GM06990 (cell line): ENCODE measurements at regions not wholly inside any gene's neighbourhood (a gene's known extent, or its start where the extent isn't known, plus 50 kb on each side); places are given as distances from the start of the nearest gene placed in this dataset.

Experiments used
- DNase-seq: peaks from one replicate; pipeline ENCODE4 v3.0.0-alpha.2; 2011; ENCODE audit not compliant: insufficient read length; ENCODE audit errors: extremely low read depth
- H3K27me3 ChIP-seq: replicated peaks from 2 replicates; pipeline ENCODE4 v1.6.0; 2011; ENCODE audit warnings: low read length; ENCODE audit not compliant: control insufficient read depth, insufficient read depth
- H3K36me3 ChIP-seq: 2 replicates; pipeline ENCODE4 v1.5.1; 2011; ENCODE audit warnings: low read length; ENCODE audit not compliant: control insufficient read depth, insufficient read depth
- H3K4me3 ChIP-seq: replicated peaks from 2 replicates; pipeline ENCODE4 v1.5.1; 2011; ENCODE audit warnings: low read depth, mild to moderate bottlenecking, control low read depth, low read length
- CTCF ChIP-seq: IDR thresholded peaks from 2 replicates; pipeline ENCODE4 v1.5.1; 2011; ENCODE audit warnings: low read length, control low read depth, mild to moderate bottlenecking, inconsistent platforms; ENCODE audit not compliant: insufficient read depth, poor library complexity, severe bottlenecking

GRCh38 chr15:39445931-39446330 lies 134.9 kb upstream of the THBS1 start:
- Histone ChIP-seq H3K27me3 (no peaks in the 10 kb centered on the region; the same call in 1 of the 2 replicates), H3K36me3 (no peaks in the 10 kb centered on the region), H3K4me3 (no peak overlapping the region)
- TF ChIP-seq CTCF, result no peak
- no peak for DNase-seq

GRCh38 chr15:39447346-39447745 lies 133.5 kb upstream of the THBS1 start:
- H3K27me3 ChIP-seq, result no peaks in the 10 kb centered on the region; the same call in 1 of the 2 replicates
- TF ChIP-seq CTCF, result no peak
- no peak for DNase-seq
- no peak overlapping the region for H3K4me3 ChIP-seq
- H3K36me3 ChIP-seq, result no peaks in the 10 kb centered on the region

GRCh38 chr15:39447881-39448280 lies 133.0 kb upstream of the THBS1 start:
- TF ChIP-seq CTCF, result no peak
- Histone ChIP-seq H3K36me3 (no peaks in the 10 kb centered on the region), H3K4me3 (no peak overlapping the region), H3K27me3 (no peaks in the 10 kb centered on the region)
- DNase-seq, result no peak

GRCh38 chr15:39448409-39448808 lies 132.5 kb upstream of the THBS1 start:
- H3K36me3 ChIP-seq, result no peaks in the 10 kb centered on the region
- DNase-seq, result no peak
- no peaks in the 10 kb centered on the region for H3K27me3 ChIP-seq
- no peak for TF ChIP-seq CTCF
- no peak overlapping the region for H3K4me3 ChIP-seq

GRCh38 chr15:39451121-39451688 lies 129.7 kb upstream of the THBS1 start:
- no peak for TF ChIP-seq CTCF
- Histone ChIP-seq H3K27me3 (no peaks in the 10 kb centered on the region), H3K4me3 (no peak overlapping the region), H3K36me3 (no peaks in the 10 kb centered on the region)
- DNase-seq, result no peak

- H3K27me3 ChIP-seq, result no peaks in the 10 kb centered on the region
- no peak for TF ChIP-seq CTCF
- no peak overlapping the region for H3K4me3 ChIP-seq
- no peak for DNase-seq
- H3K36me3 ChIP-seq, result no peaks in the 10 kb centered on the region
These were observed 129.0 kb upstream of the THBS1 start for GRCh38 chr15:39451871-39452270.
